ENCODE measurements at regions not wholly inside any gene's neighbourhood (a gene's known extent, or its start where the extent isn't known, plus 50 kb on each side); places are given as distances from the start of the nearest gene placed in this dataset.

DNA sequence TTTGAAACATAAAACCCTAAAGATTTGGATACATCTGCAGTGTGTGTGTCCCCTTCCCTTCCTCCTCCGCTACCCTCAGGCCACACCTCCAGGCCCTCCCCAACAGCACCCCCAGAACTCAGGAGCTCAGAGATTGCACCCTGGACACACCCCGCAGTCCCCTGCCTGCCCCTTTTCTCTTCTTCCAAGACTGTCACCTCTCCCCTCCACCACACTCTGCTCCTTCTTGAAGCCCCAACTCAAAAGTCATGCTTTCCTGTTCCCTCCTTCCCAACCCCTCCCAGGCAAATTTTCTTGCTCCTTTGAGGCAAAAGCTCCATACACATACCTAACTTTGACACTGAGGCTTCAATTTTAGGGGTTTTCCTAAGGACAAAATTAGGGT, 285.7 kb upstream of the STT3B start:
- DNase-seq (ENCODE audit: low read depth), result no peak
- in situ Hi-C loops (cut with HindIII; ENCODE audit: low pct_unique_long_range_greater_than_20kb, low sequenced_read_pairs), result no loop called here

DNA sequence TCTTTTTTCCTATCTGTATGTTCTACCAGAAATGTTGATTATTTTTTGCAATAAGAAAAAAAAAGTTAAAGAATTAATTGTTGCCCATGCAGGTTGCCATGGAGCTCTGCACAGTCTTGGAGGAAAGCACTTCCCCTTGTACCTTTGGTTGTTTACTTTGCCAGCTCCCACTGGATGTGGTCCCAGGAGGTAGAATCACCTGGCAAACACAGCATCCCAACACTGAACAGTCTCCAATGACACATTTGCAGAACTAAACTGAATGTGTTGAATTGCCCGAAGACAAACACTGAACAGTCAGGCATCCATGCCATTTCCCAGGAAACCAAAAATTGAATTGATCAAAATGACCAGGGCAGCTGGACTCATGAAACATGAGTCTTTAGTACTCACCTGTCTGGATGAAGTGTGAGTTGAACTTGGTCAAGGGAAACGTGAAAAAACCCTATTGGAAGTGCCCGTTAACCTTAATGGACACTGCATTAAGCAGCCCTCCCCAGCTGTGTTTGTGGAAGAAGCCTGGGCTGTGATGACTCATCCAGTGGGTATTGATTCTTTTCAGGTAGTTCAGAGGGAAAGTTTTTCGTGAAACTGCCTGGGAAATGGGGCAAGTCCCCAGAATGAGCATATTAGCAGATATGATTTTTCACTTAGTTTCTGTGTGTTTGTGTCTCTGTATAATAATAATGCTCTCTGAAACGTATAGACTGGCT, 284.7 kb upstream of the STT3B start:
- in situ Hi-C loops (cut with HindIII; ENCODE audit: low pct_unique_long_range_greater_than_20kb, low sequenced_read_pairs), result no loop called here

DNA sequence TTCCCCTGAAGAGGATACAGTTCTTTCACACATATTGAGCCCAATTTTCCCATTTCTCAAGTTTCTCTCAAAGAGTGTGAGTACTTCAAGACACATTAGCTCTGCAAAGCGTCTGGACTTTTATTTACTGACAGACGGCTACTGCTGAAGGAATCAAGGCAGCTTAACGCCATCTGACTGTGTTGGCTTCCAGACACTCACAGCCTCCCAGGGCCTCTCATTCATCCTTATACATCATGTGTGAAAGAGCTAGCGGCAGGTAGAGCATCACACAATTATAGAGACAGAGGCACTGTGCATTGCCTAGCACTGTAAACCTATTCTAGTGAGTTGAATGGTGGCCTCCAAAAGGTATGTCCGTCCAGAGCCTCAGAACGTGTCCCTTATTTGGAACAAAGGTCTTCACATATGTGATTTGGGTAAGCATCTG, 284.1 kb upstream of the STT3B start:
- in situ Hi-C loops (cut with HindIII; ENCODE audit: low pct_unique_long_range_greater_than_20kb, low sequenced_read_pairs), result no loop called here

More for the DNA sequence above, 284.7 kb upstream of the STT3B start:
- DNase-seq (ENCODE audit: low read depth), result no peak

DNA sequence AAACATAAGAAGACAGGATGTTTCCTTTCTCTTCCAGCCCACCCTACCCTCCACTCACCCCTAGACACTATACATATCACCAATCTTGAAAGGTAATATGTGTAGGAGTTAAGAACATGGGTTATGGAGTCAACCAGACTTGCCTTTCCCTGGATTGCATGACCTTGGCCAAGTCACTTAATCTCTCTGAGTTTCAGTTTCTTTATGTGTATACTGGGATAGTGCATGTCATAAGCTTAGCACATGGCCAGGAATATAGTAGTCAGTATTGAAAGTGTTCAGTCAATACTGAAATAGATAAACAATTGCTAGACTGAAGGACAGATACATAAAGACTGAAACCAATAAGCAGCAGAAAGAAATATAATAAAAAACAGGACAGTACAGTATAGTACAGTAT, 283.2 kb upstream of the STT3B start:
- DNase-seq (ENCODE audit: low read depth), result no peak

More for the DNA sequence above, 284.1 kb upstream of the STT3B start:
- DNase-seq (ENCODE audit: low read depth), result no peak

DNA sequence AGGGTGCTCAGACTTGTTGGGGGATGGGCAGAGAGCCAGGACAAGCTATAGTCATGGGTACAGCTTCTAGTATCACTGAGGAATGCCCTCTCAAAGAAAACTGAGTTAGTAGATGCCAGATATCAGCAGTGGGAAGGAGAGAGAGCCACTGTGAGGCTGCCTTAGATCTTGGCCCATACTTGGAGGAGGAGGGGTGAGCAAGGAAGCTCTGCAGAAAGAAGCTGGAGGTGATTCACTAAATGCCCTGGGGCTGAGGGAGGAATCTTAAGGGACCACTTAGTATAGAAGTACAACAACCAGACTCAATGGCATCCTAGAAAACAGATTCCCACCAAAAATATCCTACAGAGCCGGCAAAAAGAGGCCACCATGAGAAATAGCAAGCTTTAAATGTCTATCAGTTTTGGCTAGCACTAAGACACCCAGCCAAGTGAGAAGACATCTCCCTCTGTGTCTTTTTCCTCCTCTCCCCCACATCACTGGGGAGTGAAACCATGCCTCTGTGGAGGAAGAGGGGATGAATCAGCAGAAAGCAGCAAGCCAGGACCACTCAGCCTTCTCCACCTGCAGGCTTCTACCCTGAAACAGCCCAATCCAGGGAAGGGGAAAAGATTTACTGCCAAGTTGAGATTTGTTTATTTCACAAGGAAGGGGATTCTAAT, 282.5 kb upstream of the STT3B start:
- in situ Hi-C loops (cut with HindIII; ENCODE audit: low pct_unique_long_range_greater_than_20kb, low sequenced_read_pairs), result no loop called here
- DNase-seq (ENCODE audit: low read depth), result no peak

More for the DNA sequence above, 283.2 kb upstream of the STT3B start:
- in situ Hi-C loops (cut with HindIII; ENCODE audit: low pct_unique_long_range_greater_than_20kb, low sequenced_read_pairs), result no loop called here

DNA sequence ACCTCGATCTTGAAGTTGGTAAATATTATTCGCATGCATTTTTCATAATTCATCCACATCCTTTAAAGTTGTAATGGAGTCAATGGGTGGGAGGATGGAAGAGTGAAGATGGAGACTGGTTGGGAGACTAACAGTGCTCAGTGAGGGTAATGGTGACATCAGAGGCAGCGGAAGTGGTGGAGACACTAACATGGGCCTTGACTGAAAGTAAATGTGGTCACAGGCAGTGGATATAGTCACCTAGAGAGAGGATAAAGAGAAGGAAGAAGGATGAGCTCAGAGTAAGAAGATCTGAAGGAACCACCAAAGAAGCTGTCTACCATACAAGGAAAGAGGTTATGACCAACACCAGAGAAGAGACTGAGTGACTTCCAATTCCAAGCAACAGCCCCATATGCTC, 281.6 kb upstream of the STT3B start:
- in situ Hi-C loops (cut with HindIII; ENCODE audit: low pct_unique_long_range_greater_than_20kb, low sequenced_read_pairs), result no loop called here
- no peak for DNase-seq (ENCODE audit: low read depth)

DNA sequence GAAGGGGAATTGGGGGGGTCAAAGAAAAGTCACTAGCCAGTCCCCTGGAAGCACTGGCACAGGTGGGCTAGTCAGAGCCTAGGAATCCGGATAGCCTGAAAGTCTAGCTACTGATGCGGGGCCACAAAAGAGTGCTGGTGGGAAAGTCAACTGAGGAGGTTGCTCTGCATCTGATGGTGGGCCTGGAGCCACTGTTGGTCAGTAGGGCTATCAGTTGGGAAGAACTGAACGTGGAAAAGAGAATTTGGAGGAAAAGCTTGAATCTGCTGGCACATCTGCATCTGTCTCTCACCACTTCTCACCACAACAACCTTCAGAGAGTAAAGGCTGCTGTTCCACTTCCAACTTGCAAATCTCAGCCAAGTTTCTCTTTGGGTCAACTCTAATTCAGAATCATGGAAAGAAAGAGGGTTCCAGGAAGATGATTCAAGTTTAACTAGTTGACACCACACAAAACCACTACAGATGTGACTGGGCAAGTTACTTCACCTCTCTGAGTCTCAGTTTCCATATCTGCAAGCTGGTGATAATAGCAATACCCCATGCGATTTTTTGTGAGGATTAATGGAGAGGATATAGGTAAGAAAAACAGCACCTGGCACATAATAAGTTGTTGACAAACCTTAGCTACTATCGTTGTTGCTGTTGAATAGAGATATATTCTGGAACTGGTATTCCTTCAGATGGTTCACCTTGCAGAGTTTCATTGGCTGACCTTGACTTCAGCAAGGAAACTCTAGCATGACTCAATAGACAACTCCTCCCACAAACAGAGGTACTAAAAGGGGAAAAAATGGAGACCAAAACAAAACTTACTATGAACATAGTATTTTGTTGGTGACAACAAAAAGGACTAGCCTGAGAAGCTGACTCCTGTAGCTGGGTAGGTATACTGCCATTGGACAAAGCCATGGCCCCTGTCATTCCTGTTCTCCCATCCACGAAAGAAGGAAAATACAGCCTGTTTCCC, 280.2 kb upstream of the STT3B start:
- DNase-seq (ENCODE audit: low read depth), result no peak
- in situ Hi-C loops (cut with HindIII; ENCODE audit: low pct_unique_long_range_greater_than_20kb, low sequenced_read_pairs), result no loop called here

DNA sequence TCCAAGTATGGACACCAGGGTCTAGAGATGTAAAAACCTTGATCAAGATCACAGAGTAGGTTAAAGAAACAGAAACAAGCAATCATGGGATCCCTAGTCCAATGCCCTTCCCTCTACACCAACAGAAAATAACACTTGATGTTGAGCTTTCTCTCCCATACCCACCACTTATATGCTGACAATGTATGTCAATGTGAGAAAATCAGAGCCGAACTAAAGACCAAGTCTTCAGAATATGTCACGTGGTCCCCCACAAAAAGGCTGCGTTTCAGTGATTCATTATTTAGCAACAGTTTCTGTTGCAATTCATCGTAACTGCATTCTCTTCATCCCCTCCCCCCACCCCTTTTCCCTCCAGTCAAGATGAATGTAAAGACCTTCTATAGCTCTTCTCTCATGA, 278.9 kb upstream of the STT3B start:
- in situ Hi-C loops (cut with HindIII; ENCODE audit: low pct_unique_long_range_greater_than_20kb, low sequenced_read_pairs), result no loop called here

DNA sequence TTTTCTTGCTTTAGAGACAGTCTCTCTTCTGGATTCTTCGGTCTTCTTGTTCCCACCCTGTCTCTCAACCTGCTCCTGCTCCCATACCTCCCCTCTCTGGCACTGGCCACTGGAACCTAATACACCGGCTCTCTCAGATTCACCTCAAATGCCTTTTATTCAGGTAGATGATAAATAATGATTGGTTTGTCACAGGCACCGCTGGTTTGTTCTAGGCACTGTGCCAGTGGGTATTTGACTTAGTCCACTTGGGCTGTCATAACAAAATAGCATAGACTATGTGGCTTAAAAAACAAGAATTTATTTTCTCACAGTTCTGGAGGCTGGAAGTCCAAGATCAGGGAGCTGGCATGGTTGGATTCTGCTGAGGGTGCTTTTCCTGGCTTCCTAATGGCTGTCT, 278.2 kb upstream of the STT3B start:
- in situ Hi-C loops (cut with HindIII; ENCODE audit: low pct_unique_long_range_greater_than_20kb, low sequenced_read_pairs), result no loop called here
- no peak for DNase-seq (ENCODE audit: low read depth)

More for the DNA sequence above, 278.9 kb upstream of the STT3B start:
- no peak for DNase-seq (ENCODE audit: low read depth)

DNA sequence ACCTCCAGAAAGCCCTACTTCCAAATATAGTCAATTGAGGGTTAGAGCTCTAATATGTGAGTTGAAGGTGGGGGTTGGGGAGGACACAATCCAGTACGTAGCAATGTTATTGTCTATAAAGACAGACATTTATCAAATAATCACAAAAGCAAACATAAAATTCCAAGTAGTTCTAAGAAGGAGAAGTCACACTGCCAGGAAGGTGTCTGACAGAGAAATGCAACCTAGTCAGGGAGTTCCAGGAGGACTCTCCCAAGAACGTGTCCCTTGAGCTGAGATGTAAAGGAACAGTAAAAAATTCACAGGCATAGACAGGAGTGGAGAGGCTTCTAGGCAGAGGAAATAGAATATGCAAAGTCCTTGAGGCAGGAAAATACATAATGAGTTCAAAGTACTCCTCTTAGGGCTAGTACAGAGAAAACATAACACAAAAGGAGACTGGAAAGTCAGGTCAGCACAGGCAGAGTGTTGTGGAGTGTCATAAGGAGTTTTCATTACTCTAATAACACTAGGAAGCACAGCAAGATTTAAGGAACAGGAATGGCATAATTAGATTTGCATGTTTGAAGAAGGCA, 277.6 kb upstream of the STT3B start:
- in situ Hi-C loops (cut with HindIII; ENCODE audit: low pct_unique_long_range_greater_than_20kb, low sequenced_read_pairs), result no loop called here
- no peak for DNase-seq (ENCODE audit: low read depth)

DNA sequence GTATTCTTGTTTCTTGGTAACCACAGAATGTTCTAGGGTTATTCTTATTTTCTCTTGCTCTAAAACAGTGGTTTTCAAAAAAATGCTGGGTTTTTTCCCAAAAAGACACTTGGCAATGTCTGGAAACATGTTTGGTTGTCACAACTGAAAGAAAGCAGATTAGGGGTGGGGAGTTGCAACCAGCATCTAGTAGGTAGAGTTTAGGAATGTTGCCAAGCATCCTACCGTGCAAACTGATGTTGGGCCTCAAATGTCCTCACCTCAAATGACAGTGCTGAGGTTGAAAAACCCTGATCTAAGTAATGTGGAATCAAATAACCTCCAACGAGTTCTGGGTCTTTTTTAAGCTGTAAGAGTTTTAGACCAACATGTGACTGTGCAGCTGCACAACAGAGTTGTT, 270.5 kb upstream of the STT3B start:
- in situ Hi-C loops (cut with HindIII; ENCODE audit: low pct_unique_long_range_greater_than_20kb, low sequenced_read_pairs), result no loop called here
- DNase-seq (ENCODE audit: low read depth), result no peak

DNA sequence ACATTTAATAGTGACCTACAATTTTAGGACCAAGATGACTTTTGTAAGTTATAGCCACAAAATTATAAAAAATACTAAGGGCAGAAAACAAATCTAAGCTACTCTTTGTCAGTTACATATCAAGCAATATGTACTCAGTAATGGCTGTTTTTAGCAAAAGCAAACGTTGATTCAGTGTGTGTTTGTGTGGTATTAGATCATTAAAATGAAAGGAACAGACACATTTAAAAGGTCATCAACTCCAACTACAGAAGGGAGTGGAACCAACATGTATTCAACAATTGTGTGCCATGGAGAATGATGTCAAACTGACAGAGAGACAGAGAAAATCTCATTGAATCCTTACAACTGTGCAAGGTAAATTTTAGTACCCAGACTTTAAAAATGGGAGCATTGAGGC, 268.8 kb upstream of the STT3B start:
- in situ Hi-C loops (cut with HindIII; ENCODE audit: low pct_unique_long_range_greater_than_20kb, low sequenced_read_pairs), result no loop called here
- DNase-seq (ENCODE audit: low read depth), result no peak

DNA sequence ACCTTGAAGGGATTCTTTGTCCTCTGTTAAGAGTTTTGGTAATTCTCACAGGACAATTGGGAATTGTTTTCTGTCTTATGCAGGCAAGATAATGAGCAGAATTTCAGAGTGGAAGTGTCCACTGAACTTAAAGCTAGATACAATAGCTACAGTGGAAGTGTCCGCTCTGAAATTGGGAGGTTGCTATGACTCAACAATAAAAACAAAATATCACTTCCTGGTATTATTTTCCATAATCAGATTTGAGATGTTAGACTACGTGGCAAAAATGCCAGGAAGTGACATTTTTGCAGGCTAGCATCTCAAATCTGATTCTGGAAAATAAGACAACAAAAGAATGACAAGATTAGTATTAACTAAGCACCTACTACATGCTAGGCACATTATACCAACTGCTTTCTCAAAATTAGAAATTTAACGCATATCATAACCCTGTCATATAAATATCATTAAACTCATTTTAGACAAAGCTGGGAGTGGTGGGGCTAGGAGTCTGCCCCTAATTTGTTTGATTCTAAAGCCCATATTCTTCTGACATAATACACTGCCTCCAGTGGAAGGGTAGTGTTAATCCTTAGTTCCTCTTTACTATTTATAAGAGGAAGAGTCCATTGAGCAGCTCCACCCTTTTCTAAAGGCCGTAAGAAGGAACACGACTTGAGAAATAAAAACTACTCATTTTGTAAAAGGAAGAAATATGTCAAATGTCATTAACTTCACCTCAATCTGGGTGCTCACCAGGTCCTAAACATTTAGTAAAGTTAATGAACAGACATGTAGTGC, 266.9 kb upstream of the STT3B start:
- no peak for DNase-seq (ENCODE audit: low read depth)
- in situ Hi-C loops (cut with HindIII; ENCODE audit: low pct_unique_long_range_greater_than_20kb, low sequenced_read_pairs), result no loop called here

DNA sequence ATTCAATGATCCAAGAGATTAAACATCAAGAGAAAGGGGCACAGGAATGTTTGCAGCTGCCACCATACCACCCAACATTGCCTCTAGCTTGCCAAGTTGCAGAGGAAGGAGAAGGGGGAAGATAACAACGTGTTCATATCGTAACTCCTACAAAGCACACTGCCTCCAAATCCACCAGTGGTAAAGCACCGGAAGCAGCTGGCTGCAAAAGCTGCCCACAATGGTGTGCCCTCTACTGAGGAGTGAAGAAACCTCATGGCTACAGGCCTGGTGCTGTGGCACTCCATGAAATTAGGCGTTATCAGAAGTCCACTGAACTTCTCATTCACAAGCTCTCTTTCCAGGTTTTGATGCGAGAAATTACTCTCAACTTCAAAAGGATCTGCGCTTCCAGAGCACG, 263.9 kb upstream of the STT3B start:
- in situ Hi-C loops (cut with HindIII; ENCODE audit: low pct_unique_long_range_greater_than_20kb, low sequenced_read_pairs), result no loop called here
- no peak for DNase-seq (ENCODE audit: low read depth)

DNA sequence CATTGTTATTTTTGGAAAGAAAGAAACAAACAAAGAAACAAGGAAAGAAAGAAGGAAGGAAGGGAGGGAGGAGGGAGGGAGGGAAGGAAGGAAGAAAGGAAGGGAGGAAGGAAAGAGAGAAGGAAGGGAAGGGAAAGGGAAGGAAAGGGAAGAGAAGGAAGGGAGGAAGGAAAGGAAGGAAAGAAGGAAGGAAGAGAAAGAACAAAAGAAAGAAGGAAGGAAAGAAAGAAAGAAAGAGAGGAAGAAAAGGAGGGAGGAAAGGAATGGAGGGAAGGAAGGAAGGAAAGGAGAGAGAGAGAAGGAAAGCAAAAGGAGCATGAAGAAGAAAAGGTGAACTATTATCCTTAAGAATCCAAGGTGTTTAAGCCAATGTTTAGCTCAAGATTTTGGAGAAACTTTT, 262.7 kb upstream of the STT3B start:
- in situ Hi-C loops (cut with HindIII; ENCODE audit: low pct_unique_long_range_greater_than_20kb, low sequenced_read_pairs), result no loop called here
- no peak for DNase-seq (ENCODE audit: low read depth)

DNA sequence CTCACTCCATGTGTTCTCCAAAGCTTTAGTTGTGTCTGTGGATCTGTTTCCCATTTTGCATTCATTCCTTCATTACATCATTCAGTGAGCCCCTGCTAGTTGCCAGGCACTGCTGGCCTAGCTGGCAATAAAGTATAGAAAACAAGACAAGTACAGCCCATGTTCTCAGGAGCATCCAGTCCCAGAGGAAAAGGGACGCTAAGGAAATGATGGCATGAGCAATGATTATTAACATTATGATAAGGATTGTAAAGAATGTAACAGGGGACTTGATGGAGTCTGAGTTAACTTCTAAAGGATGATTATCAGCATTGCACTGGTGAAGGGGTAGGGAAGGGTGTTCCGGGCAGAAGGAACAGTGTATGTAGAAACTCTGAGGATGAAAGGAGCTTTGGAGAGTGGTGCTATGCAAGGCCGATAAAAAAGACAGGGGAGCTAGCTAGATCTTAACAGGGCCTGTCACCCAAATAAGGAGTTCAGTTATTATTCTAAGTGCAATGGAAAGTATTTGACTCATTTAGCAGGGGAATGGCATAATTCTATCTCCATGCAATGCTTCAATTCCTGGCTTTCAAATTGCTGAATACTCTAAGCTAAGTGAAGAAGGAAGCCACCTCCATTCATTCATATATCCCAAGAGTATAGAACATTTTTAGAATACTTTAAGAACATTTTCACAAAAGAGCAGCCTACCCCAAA, 258.2 kb upstream of the STT3B start:
- no peak for DNase-seq (ENCODE audit: low read depth)
- in situ Hi-C loops (cut with HindIII; ENCODE audit: low pct_unique_long_range_greater_than_20kb, low sequenced_read_pairs), result no loop called here

DNA sequence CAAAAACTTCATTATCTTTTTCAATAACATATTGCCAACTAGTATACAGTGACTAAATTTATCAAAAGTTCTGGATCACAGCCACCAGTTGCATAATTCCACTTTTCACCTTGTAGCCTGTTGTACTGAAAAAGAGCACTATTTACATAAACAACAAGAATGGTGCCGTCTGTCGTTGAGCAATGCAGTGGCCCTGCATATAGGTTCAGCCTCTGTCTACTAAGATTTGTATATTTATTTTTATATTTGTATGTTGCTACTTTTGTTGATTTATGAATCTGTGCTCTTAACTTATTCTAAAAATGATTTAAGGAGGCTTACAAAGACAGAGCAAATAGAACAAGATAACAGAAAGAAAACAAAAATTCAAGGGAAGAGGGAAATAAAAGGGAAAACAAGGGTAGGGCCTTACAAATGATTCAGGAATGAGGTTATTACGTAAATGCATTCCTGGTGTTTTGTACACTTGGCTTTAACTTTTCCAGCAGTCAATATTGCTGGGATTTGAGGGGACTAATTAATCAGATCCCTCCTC, 257.6 kb upstream of the STT3B start:
- in situ Hi-C loops (cut with HindIII; ENCODE audit: low pct_unique_long_range_greater_than_20kb, low sequenced_read_pairs), result no loop called here
- DNase-seq (ENCODE audit: low read depth), result no peak
